ENCODE measurements at regions not wholly inside any gene's neighbourhood (a gene's known extent, or its start where the extent isn't known, plus 50 kb on each side); places are given as distances from the start of the nearest gene placed in this dataset.

GRCh38 chr7:115552766-115553165 lies 477.8 kb downstream of the TFEC start:
- no peak for TF ChIP-seq SPI1 (IDR thresholded peaks at IDR 0.05; ENCODE audit: borderline replicate concordance, low read depth)
- TF ChIP-seq CTCF (IDR thresholded peaks at IDR 0.05; ENCODE audit: insufficient read depth, low read length), result no peak
- TF ChIP-seq REST (IDR thresholded peaks at IDR 0.05; ENCODE audit: insufficient replicate concordance, low read depth), result no peak
- TF ChIP-seq POLR2AphosphoS5 (IDR thresholded peaks at IDR 0.05; ENCODE audit: low read depth), result no peak
- no peaks in the 10 kb centered on the region for H3K27me3 ChIP-seq (ENCODE audit: insufficient read depth, poor library complexity, severe bottlenecking)
- DNase-seq (ENCODE audit: low read depth in 1 of 2, low spot score in 1 of 2), result no peak

GRCh38 chr7:115549910-115550309 lies 480.7 kb downstream of the TFEC start:
- no peak for TF ChIP-seq GABPA (IDR thresholded peaks at IDR 0.05; ENCODE audit: low read depth)
- no peak for TF ChIP-seq SPI1 (IDR thresholded peaks at IDR 0.05; ENCODE audit: borderline replicate concordance, low read depth)
- no peak for TF ChIP-seq REST (IDR thresholded peaks at IDR 0.05; ENCODE audit: insufficient replicate concordance, low read depth)
- no peak overlapping the region for H3K4me3 ChIP-seq (replicated peaks; ENCODE audit: insufficient read depth, low read length)
- no peaks in the 10 kb centered on the region for H3K27me3 ChIP-seq (ENCODE audit: insufficient read depth, poor library complexity, severe bottlenecking)
- DNase-seq (ENCODE audit: low read depth in 1 of 2, low spot score in 1 of 2), result no peak
- no peak overlapping the region for H3K27ac ChIP-seq (replicated peaks)

More at GRCh38 chr7:115552766-115553165, 477.8 kb downstream of the TFEC start:
- no peak overlapping the region for H3K4me3 ChIP-seq (replicated peaks; ENCODE audit: insufficient read depth, low read length)
- H3K27ac ChIP-seq (replicated peaks), result no peak overlapping the region

GRCh38 chr7:115548756-115549155 lies 481.8 kb downstream of the TFEC start:
- Histone ChIP-seq H3K4me3 (replicated peaks; ENCODE audit: insufficient read depth, low read length) (no peak overlapping the region), H3K27ac (replicated peaks) (no peak overlapping the region), H3K27me3 (ENCODE audit: insufficient read depth, poor library complexity, severe bottlenecking) (no peaks in the 10 kb centered on the region)
- no peak for TF ChIP-seq GABPA (IDR thresholded peaks at IDR 0.05; ENCODE audit: low read depth)
- TF ChIP-seq SPI1 (IDR thresholded peaks at IDR 0.05; ENCODE audit: borderline replicate concordance, low read depth), result no peak
- TF ChIP-seq CTCF (IDR thresholded peaks at IDR 0.05; ENCODE audit: insufficient read depth, low read length), result no peak
- TF ChIP-seq REST (IDR thresholded peaks at IDR 0.05; ENCODE audit: insufficient replicate concordance, low read depth), result no peak
- no peak for TF ChIP-seq POLR2AphosphoS5 (IDR thresholded peaks at IDR 0.05; ENCODE audit: low read depth)
- DNase-seq (ENCODE audit: low read depth in 1 of 2, low spot score in 1 of 2), result no peak

GRCh38 chr7:115546790-115547189 lies 483.8 kb downstream of the TFEC start:
- Histone ChIP-seq H3K27me3 (ENCODE audit: insufficient read depth, poor library complexity, severe bottlenecking) (no peaks in the 10 kb centered on the region), H3K27ac (replicated peaks) (no peak overlapping the region), H3K4me3 (replicated peaks; ENCODE audit: insufficient read depth, low read length) (no peak overlapping the region)
- TF ChIP-seq REST (IDR thresholded peaks at IDR 0.05; ENCODE audit: insufficient replicate concordance, low read depth), result no peak
- no peak for TF ChIP-seq CTCF (IDR thresholded peaks at IDR 0.05; ENCODE audit: insufficient read depth, low read length)
- TF ChIP-seq POLR2AphosphoS5 (IDR thresholded peaks at IDR 0.05; ENCODE audit: low read depth), result no peak
- TF ChIP-seq SPI1 (IDR thresholded peaks at IDR 0.05; ENCODE audit: borderline replicate concordance, low read depth), result no peak
- no peak for TF ChIP-seq GABPA (IDR thresholded peaks at IDR 0.05; ENCODE audit: low read depth)
- no peak for DNase-seq (ENCODE audit: low read depth in 1 of 2, low spot score in 1 of 2)

Data from HL-60 (cell line).